Liver (tissue), 3 donors: ENCODE measurements at regions not wholly inside any gene's neighbourhood (a gene's known extent, or its start where the extent isn't known, plus 50 kb on each side); places are given as distances from the start of the nearest gene placed in this dataset.

Experiments used
- ATF3 ChIP-seq: IDR thresholded peaks from 2 replicates; pipeline ENCODE4 v1.6.1; 2016; ENCODE audit warnings: antibody characterized with exemption
- CTCF ChIP-seq: fragments of 150-350 bp; IDR thresholded peaks from 2 replicates; pipeline ENCODE4 v1.5.1; 2017; ENCODE audit warnings: improper control_type of control experiment, low read depth, low read length; ENCODE audit not compliant: missing input control
- FOXA1 ChIP-seq: IDR thresholded peaks from 2 replicates; pipeline ENCODE4 v1.6.1; 2016; ENCODE audit warnings: antibody characterized with exemption
- GABPA ChIP-seq, 2 donors: IDR thresholded peaks in 1 of 2; conservative IDR thresholded peaks in 1 of 2; 2 replicates each; pipeline ENCODE4 v1.6.1; 2016; ENCODE audit warnings: antibody characterized with exemption in 2 of 2, mild to moderate bottlenecking in 1 of 2, moderate library complexity in 1 of 2
- RAD21 ChIP-seq, 2 donors: IDR thresholded peaks; 2 replicates each; pipeline ENCODE4 v1.6.1; 2016; ENCODE audit warnings: antibody characterized with exemption in 2 of 2, mild to moderate bottlenecking in 2 of 2
- REST ChIP-seq: IDR thresholded peaks from 2 replicates; pipeline ENCODE4 v1.6.1; 2016; ENCODE audit warnings: antibody characterized with exemption, mild to moderate bottlenecking
- TAF1 ChIP-seq: conservative IDR thresholded peaks from 2 replicates; pipeline ENCODE4 v1.6.1; 2016; ENCODE audit warnings: antibody characterized with exemption, mild to moderate bottlenecking
- ZBTB33 ChIP-seq: IDR thresholded peaks from 2 replicates; pipeline ENCODE4 v1.6.1; 2016; ENCODE audit warnings: antibody characterized with exemption
- donor health status: healthy.
- donor health status: healthy.

- TF ChIP-seq REST = no peak
- TF ChIP-seq CTCF = no peak
- TF ChIP-seq RAD21 (IDR thresholded peaks at IDR 0.05) = no peak
- TF ChIP-seq TAF1 = no peak
- TF ChIP-seq ATF3 = no peak
- no peak for TF ChIP-seq ZBTB33
- TF ChIP-seq GABPA (IDR thresholded peaks at IDR 0.05 in 1 of 2, conservative IDR thresholded peaks at IDR 0.05 in 1 of 2) = no peak
- no peak for TF ChIP-seq FOXA1
Observed at GRCh38 chr6:14384175-14384949, 266.8 kb downstream of the CD83 start.
